IMR-90 (cell line): ENCODE measurements at regions not wholly inside any gene's neighbourhood (a gene's known extent, or its start where the extent isn't known, plus 50 kb on each side); places are given as distances from the start of the nearest gene placed in this dataset.

Source experiments
- MAFK ChIP-seq: IDR thresholded peaks from 2 replicates; pipeline ENCODE4 v1.6.1; 2012; ENCODE audit warnings: low read depth, low read length, improper control_type of control experiment
- MAZ ChIP-seq: IDR thresholded peaks from 2 replicates; pipeline ENCODE4 v1.6.1; 2012; ENCODE audit warnings: low read depth, mild to moderate bottlenecking, low read length, improper control_type of control experiment, moderate library complexity, borderline replicate concordance
- NFE2L2 ChIP-seq: fragments of 150-350 bp; IDR thresholded peaks from 2 replicates; pipeline ENCODE4 v1.6.1; 2016; ENCODE audit warnings: low read depth, mild to moderate bottlenecking, low read length
- POLR2A ChIP-seq: IDR thresholded peaks from 2 replicates; pipeline ENCODE4 v1.6.1; 2012; ENCODE audit warnings: mild to moderate bottlenecking, low read depth, low read length
- RFX5 ChIP-seq: IDR thresholded peaks from 2 replicates; pipeline ENCODE4 v1.8.0; 2012; ENCODE audit warnings: low read depth, mild to moderate bottlenecking, low read length, moderate library complexity
- TF ChIP-seq, protein P1 (sequence below): conservative IDR thresholded peaks from 2 replicates; pipeline ENCODE4 v1.5.1; 2012; ENCODE audit warnings: mild to moderate bottlenecking, low read depth, low read length, improper control_type of control experiment

DNA sequence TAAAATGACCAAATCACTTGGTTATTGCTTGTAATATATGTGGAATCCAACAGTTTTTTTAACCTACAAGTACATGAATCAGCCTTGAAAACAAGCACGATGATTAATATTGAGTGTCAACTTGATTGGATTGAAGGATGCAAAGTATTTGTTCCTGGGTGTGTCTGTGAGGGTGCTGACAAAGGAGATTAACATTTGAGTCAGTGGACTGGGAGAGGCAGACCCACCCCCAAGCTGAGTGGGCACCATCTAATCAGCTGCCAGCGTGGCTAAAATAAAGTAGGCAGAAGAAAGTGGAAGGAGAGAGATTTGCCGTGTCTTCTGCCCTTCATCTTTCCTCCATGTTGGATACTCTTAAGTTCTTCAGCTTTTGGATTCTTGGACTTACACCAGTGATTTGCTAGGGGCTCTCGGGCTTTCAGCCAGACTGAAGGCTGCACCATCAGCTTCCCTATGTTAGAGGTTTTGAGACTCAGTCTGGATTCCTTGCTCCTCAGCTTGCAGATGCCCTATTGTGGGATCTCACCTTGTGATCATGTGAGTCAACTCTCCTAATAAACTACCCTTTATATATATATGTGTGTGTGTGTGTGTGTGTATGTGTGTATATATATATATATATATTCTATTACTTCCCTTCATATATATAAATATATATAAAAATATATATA is 118.4 kb upstream of the WDR11 start:
- TF ChIP-seq, protein P1, sequence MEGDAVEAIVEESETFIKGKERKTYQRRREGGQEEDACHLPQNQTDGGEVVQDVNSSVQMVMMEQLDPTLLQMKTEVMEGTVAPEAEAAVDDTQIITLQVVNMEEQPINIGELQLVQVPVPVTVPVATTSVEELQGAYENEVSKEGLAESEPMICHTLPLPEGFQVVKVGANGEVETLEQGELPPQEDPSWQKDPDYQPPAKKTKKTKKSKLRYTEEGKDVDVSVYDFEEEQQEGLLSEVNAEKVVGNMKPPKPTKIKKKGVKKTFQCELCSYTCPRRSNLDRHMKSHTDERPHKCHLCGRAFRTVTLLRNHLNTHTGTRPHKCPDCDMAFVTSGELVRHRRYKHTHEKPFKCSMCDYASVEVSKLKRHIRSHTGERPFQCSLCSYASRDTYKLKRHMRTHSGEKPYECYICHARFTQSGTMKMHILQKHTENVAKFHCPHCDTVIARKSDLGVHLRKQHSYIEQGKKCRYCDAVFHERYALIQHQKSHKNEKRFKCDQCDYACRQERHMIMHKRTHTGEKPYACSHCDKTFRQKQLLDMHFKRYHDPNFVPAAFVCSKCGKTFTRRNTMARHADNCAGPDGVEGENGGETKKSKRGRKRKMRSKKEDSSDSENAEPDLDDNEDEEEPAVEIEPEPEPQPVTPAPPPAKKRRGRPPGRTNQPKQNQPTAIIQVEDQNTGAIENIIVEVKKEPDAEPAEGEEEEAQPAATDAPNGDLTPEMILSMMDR, result no peak
- TF ChIP-seq NFE2L2, result no peak
- TF ChIP-seq POLR2A, result no peak
- no peak for TF ChIP-seq MAZ
- TF ChIP-seq RFX5, result no peak
- TF ChIP-seq MAFK, result no peak
